CD4-positive, alpha-beta T cell treated with Interleukin-1 beta for 1 hour (primary cell): ENCODE measurements at regions not wholly inside any gene's neighbourhood (a gene's known extent, or its start where the extent isn't known, plus 50 kb on each side); places are given as distances from the start of the nearest gene placed in this dataset.
"Not testable (repeated sequence)": the region's sequence is repeated elsewhere in the genome, so short reads cannot be mapped to it uniquely, and the experiment has no call there.

Source experiments
- DNase-seq, 2 donors: peaks; one replicate each; pipeline ENCODE4 v3.0.0-alpha.2; 2020 to 2022

GRCh38 chr3:17825298-17825697, 82.9 kb upstream of the TBC1D5 start:
- DNase-seq: no peak

GRCh38 chr3:17823816-17824215, 81.4 kb upstream of the TBC1D5 start:
- no peak for DNase-seq

GRCh38 chr3:17823036-17823435, 80.6 kb upstream of the TBC1D5 start:
- DNase-seq: no peak

GRCh38 chr3:17820704-17821103, 78.3 kb upstream of the TBC1D5 start:
- no peak for DNase-seq

- DNase-seq: no peak
Measured at GRCh38 chr3:17820275-17820674, 77.8 kb upstream of the TBC1D5 start.

- DNase-seq: not testable (repeated sequence)
Measured at GRCh38 chr3:17817973-17818372, 75.5 kb upstream of the TBC1D5 start.

- no peak for DNase-seq
Measured at GRCh38 chr3:17817545-17817944, 75.1 kb upstream of the TBC1D5 start.

GRCh38 chr3:17816839-17817238, 74.4 kb upstream of the TBC1D5 start:
- DNase-seq: not testable (repeated sequence)

GRCh38 chr3:17812328-17812727, 69.9 kb upstream of the TBC1D5 start:
- DNase-seq: not testable (repeated sequence)

- DNase-seq: no peak
Measured at GRCh38 chr3:17811646-17812045, 69.2 kb upstream of the TBC1D5 start.

GRCh38 chr3:17810759-17811158, 68.3 kb upstream of the TBC1D5 start:
- DNase-seq: no peak

- no peak for DNase-seq
Measured at GRCh38 chr3:17808994-17809393, 66.6 kb upstream of the TBC1D5 start.

- DNase-seq: no peak
Measured at GRCh38 chr3:17806876-17807275, 64.4 kb upstream of the TBC1D5 start.

- peak in 1 of 2 donors; percentile 16 for DNase-seq
Measured at GRCh38 chr3:17806201-17806600, 63.8 kb upstream of the TBC1D5 start.

- no peak for DNase-seq
Measured at GRCh38 chr3:17805461-17805940, 63.1 kb upstream of the TBC1D5 start.

GRCh38 chr3:17802950-17803349, 60.5 kb upstream of the TBC1D5 start:
- no peak for DNase-seq

- DNase-seq: no peak
Measured at GRCh38 chr3:17801131-17801530, 58.7 kb upstream of the TBC1D5 start.

GRCh38 chr3:17800232-17800631, 57.8 kb upstream of the TBC1D5 start:
- DNase-seq: no peak

- no peak for DNase-seq
Measured at GRCh38 chr3:17799312-17799711, 56.9 kb upstream of the TBC1D5 start.

GRCh38 chr3:17798000-17798399, 55.6 kb upstream of the TBC1D5 start:
- no peak for DNase-seq

GRCh38 chr3:17795711-17796110, 53.3 kb upstream of the TBC1D5 start:
- DNase-seq: no peak

- DNase-seq: no peak
Measured at GRCh38 chr3:17795280-17795679, 52.8 kb upstream of the TBC1D5 start.

GRCh38 chr3:17793542-17794195, 51.2 kb upstream of the TBC1D5 start:
- no peak for DNase-seq
